Kidney epithelial cell (primary cell): ENCODE measurements at regions not wholly inside any gene's neighbourhood (a gene's known extent, or its start where the extent isn't known, plus 50 kb on each side); places are given as distances from the start of the nearest gene placed in this dataset.
"Not testable (repeated sequence)": the region's sequence is repeated elsewhere in the genome, so short reads cannot be mapped to it uniquely, and the experiment has no call there.

Source experiments
- DNase-seq: peaks from one replicate; pipeline ENCODE4 v3.0.0-alpha.2; 2010; ENCODE audit warnings: low read depth
- H3K27me3 ChIP-seq: 2 replicates; pipeline ENCODE4 v1.6.0; 2011; ENCODE audit warnings: low read length; ENCODE audit not compliant: control insufficient read depth, insufficient read depth
- H3K36me3 ChIP-seq: 2 replicates; pipeline ENCODE4 v1.5.1; 2011; ENCODE audit warnings: low read length; ENCODE audit not compliant: control insufficient read depth, insufficient read depth
- H3K4me3 ChIP-seq: 2 replicates; pipeline ENCODE4 v1.5.1; 2011; ENCODE audit warnings: low read depth, mild to moderate bottlenecking, control low read depth, low read length
- TF ChIP-seq, protein P1 (sequence below): IDR thresholded peaks from 2 replicates; pipeline ENCODE4 v1.5.1; 2011; ENCODE audit warnings: mild to moderate bottlenecking, moderate library complexity, low read length, control low read depth, inconsistent platforms; ENCODE audit not compliant: insufficient read depth, poor library complexity, severe bottlenecking

DNA sequence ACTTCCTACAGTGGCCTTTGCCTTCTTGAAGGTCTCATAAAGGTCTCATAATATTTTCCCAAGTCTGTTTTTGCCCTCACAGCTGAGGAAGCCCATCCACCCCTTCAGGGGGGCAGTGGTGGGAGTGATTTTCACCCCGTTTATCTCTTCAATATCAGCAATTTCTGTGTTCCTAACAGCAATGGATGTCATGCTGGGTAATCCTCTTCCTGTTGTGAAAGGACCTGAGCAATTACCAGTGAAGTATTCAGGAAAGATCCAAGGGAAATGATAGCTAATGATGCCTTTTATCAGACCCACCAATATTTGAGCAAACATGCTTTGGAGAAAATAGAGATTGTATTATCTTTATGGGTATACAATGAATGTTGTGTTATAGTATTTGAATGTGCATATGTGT lies 226.9 kb downstream of the INSC start:
- TF ChIP-seq, protein P1, sequence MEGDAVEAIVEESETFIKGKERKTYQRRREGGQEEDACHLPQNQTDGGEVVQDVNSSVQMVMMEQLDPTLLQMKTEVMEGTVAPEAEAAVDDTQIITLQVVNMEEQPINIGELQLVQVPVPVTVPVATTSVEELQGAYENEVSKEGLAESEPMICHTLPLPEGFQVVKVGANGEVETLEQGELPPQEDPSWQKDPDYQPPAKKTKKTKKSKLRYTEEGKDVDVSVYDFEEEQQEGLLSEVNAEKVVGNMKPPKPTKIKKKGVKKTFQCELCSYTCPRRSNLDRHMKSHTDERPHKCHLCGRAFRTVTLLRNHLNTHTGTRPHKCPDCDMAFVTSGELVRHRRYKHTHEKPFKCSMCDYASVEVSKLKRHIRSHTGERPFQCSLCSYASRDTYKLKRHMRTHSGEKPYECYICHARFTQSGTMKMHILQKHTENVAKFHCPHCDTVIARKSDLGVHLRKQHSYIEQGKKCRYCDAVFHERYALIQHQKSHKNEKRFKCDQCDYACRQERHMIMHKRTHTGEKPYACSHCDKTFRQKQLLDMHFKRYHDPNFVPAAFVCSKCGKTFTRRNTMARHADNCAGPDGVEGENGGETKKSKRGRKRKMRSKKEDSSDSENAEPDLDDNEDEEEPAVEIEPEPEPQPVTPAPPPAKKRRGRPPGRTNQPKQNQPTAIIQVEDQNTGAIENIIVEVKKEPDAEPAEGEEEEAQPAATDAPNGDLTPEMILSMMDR, result no peak
- no peak overlapping the region for H3K4me3 ChIP-seq

DNA sequence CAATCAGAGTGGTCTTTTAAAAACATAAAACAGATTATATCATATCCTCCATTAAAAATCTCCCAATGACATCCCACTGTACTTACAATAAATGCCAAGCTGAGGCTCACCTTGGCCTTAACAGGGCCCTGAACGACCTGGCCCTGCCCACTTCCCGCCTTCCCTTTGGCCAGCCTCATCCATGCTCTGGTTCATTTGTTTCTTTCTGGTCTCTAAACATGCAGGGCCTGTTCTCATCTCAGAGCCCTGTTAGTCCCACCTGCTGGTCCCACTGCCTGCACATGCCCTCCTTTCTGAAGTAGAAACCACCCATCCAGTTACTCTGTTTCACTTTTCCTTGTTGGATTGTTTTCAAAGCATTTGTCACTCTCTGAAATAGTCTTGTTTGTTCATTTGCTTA lies 227.4 kb downstream of the INSC start:
- no peak for DNase-seq
- Histone ChIP-seq H3K27me3 (no peaks in the 10 kb centered on the region), H3K4me3 (no peak overlapping the region), H3K36me3 (no peaks in the 10 kb centered on the region)
- TF ChIP-seq, protein P1, result no peak

More for the DNA sequence above, 226.9 kb downstream of the INSC start:
- no peaks in the 10 kb centered on the region for H3K36me3 ChIP-seq
- no peak for DNase-seq
- H3K27me3 ChIP-seq, result no peaks in the 10 kb centered on the region

DNA sequence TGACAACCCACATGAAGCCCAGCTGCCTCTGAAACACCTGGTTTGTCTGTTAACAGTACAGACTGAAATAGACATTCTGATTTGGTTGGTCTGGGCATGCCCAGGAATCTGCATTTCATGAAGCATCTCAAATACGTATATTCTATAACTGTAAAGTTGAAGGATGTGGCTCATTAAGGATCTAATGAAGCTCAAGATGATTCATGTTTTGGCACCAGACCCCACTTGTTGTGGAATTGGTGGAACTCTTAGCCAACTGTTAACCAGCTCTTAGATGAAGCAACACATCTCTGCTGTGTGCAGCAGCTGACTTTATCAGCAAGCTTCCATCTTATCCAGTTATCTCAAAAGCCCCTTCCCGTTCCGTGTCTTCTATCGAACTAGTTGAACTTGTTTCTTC lies 232.2 kb downstream of the INSC start:
- Histone ChIP-seq H3K36me3 (no peaks in the 10 kb centered on the region), H3K4me3 (no peak overlapping the region), H3K27me3 (no peaks in the 10 kb centered on the region)
- no peak for DNase-seq
- TF ChIP-seq, protein P1, result no peak

DNA sequence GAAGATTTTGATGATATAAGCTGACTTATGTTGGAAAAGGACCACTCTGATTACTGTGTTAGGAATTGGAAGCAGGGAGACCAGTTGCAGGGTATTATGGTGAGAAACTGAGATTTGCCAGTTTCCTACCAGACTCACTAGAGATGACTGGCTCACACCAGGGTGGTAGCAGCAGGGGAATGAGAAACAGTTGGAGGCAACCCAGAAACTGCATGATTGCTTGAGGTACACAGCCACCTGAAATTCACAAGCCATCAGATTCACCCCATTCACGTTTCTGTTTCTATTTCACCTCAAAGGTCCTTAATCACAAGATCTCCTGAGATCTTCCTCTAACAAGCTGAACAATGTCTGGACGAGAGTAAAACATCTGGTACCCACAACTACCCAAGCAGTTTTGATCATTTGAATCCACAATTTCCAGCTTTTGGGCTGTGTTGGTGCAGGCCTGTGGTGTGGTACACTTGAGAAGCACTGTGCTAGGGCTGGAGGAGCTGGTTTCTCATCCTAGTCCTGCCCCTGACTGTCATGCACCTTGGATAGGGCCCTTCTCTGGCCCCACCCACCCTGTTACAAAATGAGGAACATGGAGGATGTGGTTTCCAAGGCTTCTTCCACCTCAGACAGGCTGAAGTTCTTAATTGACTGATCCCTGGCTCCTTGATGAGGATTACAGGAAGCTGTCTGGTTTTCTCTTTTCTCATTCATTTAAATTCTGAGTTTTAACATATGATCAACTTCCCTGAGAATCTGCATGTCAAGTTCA lies 233.4 kb downstream of the INSC start:
- TF ChIP-seq, protein P1, result no peak
- no peaks in the 10 kb centered on the region for H3K27me3 ChIP-seq
- H3K4me3 ChIP-seq, result no peak overlapping the region
- DNase-seq, result no peak
- H3K36me3 ChIP-seq, result no peaks in the 10 kb centered on the region

DNA sequence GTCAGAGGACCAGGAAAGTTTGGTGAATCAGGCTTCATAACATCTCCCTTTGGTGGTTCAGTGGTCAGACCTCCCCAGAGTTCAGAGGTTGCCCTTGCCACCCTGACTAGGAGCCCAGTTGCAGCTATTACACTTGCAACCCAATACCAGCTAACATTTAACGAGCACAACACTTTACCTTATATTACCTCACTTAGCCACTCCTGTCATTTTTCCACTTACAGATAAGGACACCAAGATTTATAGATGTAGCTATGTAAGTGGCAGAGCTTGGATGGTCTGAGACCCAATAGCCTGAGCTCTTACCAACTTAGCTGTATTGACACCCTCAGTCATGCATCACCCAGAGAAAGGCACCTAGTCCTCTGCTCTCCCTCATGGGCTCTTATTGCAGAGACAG lies 234.7 kb downstream of the INSC start:
- Histone ChIP-seq H3K27me3 (no peaks in the 10 kb centered on the region), H3K4me3 (no peak overlapping the region), H3K36me3 (no peaks in the 10 kb centered on the region)
- TF ChIP-seq, protein P1, result no peak
- DNase-seq, result no peak

DNA sequence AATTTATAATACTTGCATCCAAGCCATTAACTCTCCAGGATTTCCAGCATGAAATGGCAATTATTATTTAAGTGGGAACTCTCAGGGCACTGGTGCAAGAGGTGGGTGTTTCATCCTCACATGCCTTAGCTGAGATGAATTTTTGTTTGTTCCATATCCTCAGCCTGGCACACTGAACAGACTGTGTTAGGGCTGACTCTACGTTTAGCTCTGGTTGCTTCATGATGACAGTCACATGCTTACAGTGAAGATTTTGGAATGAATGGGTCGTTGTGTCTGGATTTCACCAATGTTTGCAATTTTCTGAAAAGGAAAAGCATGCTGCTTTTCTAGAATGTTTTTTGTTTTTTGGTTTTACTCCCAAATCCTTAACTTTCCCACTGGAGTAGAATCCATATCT lies 246.6 kb downstream of the INSC start:
- TF ChIP-seq, protein P1, result no peak
- Histone ChIP-seq H3K4me3 (no peak overlapping the region), H3K27me3 (no peaks in the 10 kb centered on the region), H3K36me3 (no peaks in the 10 kb centered on the region)
- DNase-seq, result no peak

DNA sequence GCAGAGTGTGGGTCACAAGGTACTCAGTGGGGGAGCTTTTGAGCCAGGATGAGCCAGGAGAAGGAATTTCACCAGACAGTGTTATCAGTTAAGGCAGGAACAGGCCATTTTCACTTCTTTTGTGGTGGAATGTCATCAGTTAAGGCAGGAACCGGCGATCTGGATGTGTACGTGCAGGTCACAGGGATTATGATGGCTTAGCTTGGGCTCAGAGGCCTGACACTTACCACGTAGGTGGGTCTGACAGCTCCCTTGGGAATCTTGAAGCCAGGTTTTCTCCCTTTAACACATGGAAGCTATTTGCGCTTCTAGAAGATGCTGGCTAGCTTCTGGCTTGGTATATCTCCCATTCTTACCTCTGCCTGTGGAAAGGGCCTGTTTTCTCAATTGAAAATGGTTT lies 250.6 kb downstream of the INSC start:
- not testable (repeated sequence) for H3K4me3 ChIP-seq, H3K27me3 ChIP-seq, DNase-seq, H3K36me3 ChIP-seq
